ENCODE measurements at regions not wholly inside any gene's neighbourhood (a gene's known extent, or its start where the extent isn't known, plus 50 kb on each side); places are given as distances from the start of the nearest gene placed in this dataset.

DNA sequence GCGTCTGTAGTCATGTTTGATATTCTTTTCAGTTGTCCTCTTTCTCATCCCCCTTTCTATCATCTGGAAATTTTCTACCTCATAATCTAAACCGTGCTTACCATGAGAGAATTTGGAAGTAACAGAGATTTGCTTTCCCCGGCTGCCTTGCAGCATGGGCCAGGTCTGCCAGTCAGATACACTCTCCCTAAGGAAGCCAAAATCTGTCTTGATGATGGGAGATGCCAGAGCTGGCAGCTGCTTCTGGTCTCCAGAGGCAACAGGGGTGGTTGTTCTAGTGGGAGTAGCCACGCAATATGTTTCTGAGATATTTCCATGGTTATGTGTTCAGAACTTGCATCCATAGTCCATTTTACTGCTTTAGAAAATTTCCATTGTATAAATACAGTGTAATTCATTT is 218.9 kb upstream of the RORA start:
- TF ChIP-seq, protein P1, sequence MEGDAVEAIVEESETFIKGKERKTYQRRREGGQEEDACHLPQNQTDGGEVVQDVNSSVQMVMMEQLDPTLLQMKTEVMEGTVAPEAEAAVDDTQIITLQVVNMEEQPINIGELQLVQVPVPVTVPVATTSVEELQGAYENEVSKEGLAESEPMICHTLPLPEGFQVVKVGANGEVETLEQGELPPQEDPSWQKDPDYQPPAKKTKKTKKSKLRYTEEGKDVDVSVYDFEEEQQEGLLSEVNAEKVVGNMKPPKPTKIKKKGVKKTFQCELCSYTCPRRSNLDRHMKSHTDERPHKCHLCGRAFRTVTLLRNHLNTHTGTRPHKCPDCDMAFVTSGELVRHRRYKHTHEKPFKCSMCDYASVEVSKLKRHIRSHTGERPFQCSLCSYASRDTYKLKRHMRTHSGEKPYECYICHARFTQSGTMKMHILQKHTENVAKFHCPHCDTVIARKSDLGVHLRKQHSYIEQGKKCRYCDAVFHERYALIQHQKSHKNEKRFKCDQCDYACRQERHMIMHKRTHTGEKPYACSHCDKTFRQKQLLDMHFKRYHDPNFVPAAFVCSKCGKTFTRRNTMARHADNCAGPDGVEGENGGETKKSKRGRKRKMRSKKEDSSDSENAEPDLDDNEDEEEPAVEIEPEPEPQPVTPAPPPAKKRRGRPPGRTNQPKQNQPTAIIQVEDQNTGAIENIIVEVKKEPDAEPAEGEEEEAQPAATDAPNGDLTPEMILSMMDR (conservative IDR thresholded peaks at IDR 0.05), result no peak
- H3K27me3 ChIP-seq (ENCODE audit: control insufficient read depth, insufficient read depth, low read length, poor library complexity, severe bottlenecking), result no peaks in the 10 kb centered on the region
- no peak overlapping the region for H3K27ac ChIP-seq (ENCODE audit: low read depth, low read length)
- no peaks in the 10 kb centered on the region for H3K4me1 ChIP-seq (ENCODE audit: control insufficient read depth, insufficient read depth, low read length)
- no peaks in the 10 kb centered on the region for H3K36me3 Mint-ChIP-seq (ENCODE audit: low read depth)
- H3K4me3 Mint-ChIP-seq, result no peak overlapping the region
- H3K9me3 Mint-ChIP-seq, result peaks cover 2% of the 10 kb centered on the region
- H3K36me3 ChIP-seq (ENCODE audit: control insufficient read depth, insufficient read depth, low read length), result no peaks in the 10 kb centered on the region
- 89% methylated on average over 4 of the region's 4 CpGs; no CpG with 5 or more reads in 1 of the 2 experiments for WGBS, 2 experiments (ENCODE audit: insufficient coverage in 1 of 2, insufficient read length in 1 of 2)
- H3K9me3 ChIP-seq (ENCODE audit: control insufficient read depth, low read length), result peaks cover 7% of the 10 kb centered on the region
- H3K9ac ChIP-seq (ENCODE audit: extremely low read depth, low read length, poor library complexity, severe bottlenecking), result no peak overlapping the region
- DNase-seq, result no peak
- H3K4me3 ChIP-seq (ENCODE audit: low read length), result no peak overlapping the region
- H3K27me3 Mint-ChIP-seq (ENCODE audit: insufficient read depth), result no peaks in the 10 kb centered on the region
- no peaks in the 10 kb centered on the region for H3K4me1 Mint-ChIP-seq
- no peak overlapping the region for H3K27ac Mint-ChIP-seq

DNA sequence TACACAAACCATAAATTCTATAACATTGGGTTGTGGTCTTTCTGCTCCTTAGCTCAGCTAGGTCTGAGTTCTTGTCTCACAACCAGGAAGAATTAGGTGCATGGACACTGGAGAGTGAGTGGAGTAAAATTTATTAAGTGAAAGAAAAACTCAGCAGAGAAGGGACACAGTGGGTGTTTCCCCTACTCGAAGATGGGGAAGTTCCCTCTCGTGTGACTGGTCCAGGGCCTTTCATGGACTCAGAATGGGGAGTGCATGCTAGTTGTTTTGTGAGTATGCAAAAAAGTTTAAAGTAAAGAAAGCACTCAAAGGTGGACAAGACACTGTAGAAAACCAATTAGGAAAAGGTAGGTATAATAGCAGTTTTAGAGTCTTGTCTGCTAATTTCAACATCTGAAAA is 215.5 kb upstream of the RORA start:
- H3K27me3 ChIP-seq (ENCODE audit: control insufficient read depth, insufficient read depth, low read length, poor library complexity, severe bottlenecking), result no peaks in the 10 kb centered on the region
- Mint-ChIP-seq H3K4me1 (no peaks in the 10 kb centered on the region), H3K4me3 (no peak overlapping the region), H3K27ac (no peak overlapping the region), H3K9me3 (peaks cover 2% of the 10 kb centered on the region), H3K27me3 (ENCODE audit: insufficient read depth) (peaks cover 5% of the 10 kb centered on the region), H3K36me3 (ENCODE audit: low read depth) (no peaks in the 10 kb centered on the region)
- no peak overlapping the region for H3K4me3 ChIP-seq (ENCODE audit: low read length)
- H3K4me1 ChIP-seq (ENCODE audit: control insufficient read depth, insufficient read depth, low read length), result no peaks in the 10 kb centered on the region
- WGBS, 2 experiments (ENCODE audit: insufficient coverage in 1 of 2, insufficient read length in 1 of 2), result 85 to 94% methylated on average over 2 of the region's 2 CpGs
- no peak overlapping the region for H3K9ac ChIP-seq (ENCODE audit: extremely low read depth, low read length, poor library complexity, severe bottlenecking)
- TF ChIP-seq, protein P1 (conservative IDR thresholded peaks at IDR 0.05), result no peak
- no peak overlapping the region for H3K27ac ChIP-seq (ENCODE audit: low read depth, low read length)
- DNase-seq, result no peak
- H3K36me3 ChIP-seq (ENCODE audit: control insufficient read depth, insufficient read depth, low read length), result no peaks in the 10 kb centered on the region
- peaks cover 7% of the 10 kb centered on the region for H3K9me3 ChIP-seq (ENCODE audit: control insufficient read depth, low read length)

- Mint-ChIP-seq H3K4me3 (no peak overlapping the region), H3K9me3 (peaks cover 2% of the 10 kb centered on the region)
These were observed 213.7 kb upstream of the RORA start for GRCh38 chr15:61442821-61443220.

More at GRCh38 chr15:61442821-61443220, 213.7 kb upstream of the RORA start:
- H3K9ac ChIP-seq (ENCODE audit: extremely low read depth, low read length, poor library complexity, severe bottlenecking), result no peak overlapping the region
- TF ChIP-seq, protein P1 (conservative IDR thresholded peaks at IDR 0.05), result no peak
- H3K27me3 ChIP-seq (ENCODE audit: control insufficient read depth, insufficient read depth, low read length, poor library complexity, severe bottlenecking), result no peaks in the 10 kb centered on the region
- no peak for DNase-seq
- Mint-ChIP-seq H3K27me3 (ENCODE audit: insufficient read depth) (peaks cover 5% of the 10 kb centered on the region), H3K27ac (no peak overlapping the region), H3K36me3 (ENCODE audit: low read depth) (no peaks in the 10 kb centered on the region), H3K4me1 (no peaks in the 10 kb centered on the region)
- peaks cover 7% of the 10 kb centered on the region for H3K9me3 ChIP-seq (ENCODE audit: control insufficient read depth, low read length)
- H3K4me3 ChIP-seq (ENCODE audit: low read length), result no peak overlapping the region
- no CpG with 5 or more reads among the region's 1 CpG for WGBS, 2 experiments (ENCODE audit: insufficient coverage in 1 of 2, insufficient read length in 1 of 2)
- no peaks in the 10 kb centered on the region for H3K36me3 ChIP-seq (ENCODE audit: control insufficient read depth, insufficient read depth, low read length)
- H3K27ac ChIP-seq (ENCODE audit: low read depth, low read length), result no peak overlapping the region
- H3K4me1 ChIP-seq (ENCODE audit: control insufficient read depth, insufficient read depth, low read length), result no peaks in the 10 kb centered on the region

Measured in endodermal cell (in vitro differentiated cells).